Prostate gland (tissue), 2 donors: ENCODE measurements at regions not wholly inside any gene's neighbourhood (a gene's known extent, or its start where the extent isn't known, plus 50 kb on each side); places are given as distances from the start of the nearest gene placed in this dataset.

ENCODE experiments used
- DNase-seq: peaks from one replicate; pipeline ENCODE4 v3.0.0-alpha.2; 2019; ENCODE audit warnings: low spot score
- H3K27ac ChIP-seq, 2 donors: fragments of 200-600 bp; sonication (generic); 2 replicates each; pipeline ENCODE4 v1.5.1; 2017 to 2019
- H3K27me3 ChIP-seq: fragments of 200-600 bp; sonication (generic); replicated peaks from 2 replicates; pipeline ENCODE4 v1.5.1; 2019; ENCODE audit not compliant: insufficient read depth
- H3K36me3 ChIP-seq, 2 donors: fragments of 200-600 bp; sonication (generic); 1 replicate in 1 of 2; 2 replicates in 1 of 2; pipeline versions ENCODE4 v1.5.1 to v1.8.1; 2017 to 2019
- H3K4me1 ChIP-seq: fragments of 200-600 bp; sonication (generic); replicated peaks from 2 replicates; pipeline ENCODE4 v1.5.1; 2019
- H3K4me3 ChIP-seq, 2 donors: fragments of 200-600 bp; sonication (generic); 2 replicates each; pipeline ENCODE4 v1.5.1; 2017 to 2019
- H3K9me3 ChIP-seq: fragments of 200-600 bp; sonication (generic); 2 replicates; pipeline ENCODE4 v1.5.1; 2017
- POLR2A ChIP-seq: fragments of 450-650 bp; IDR thresholded peaks from one replicate; pipeline ENCODE4 v1.6.1; 2016; ENCODE audit warnings: antibody characterized with exemption, mild to moderate bottlenecking
- POLR2AphosphoS5 ChIP-seq: sonication (generic); formaldehyde crosslinking; IDR thresholded peaks from one replicate; pipeline ENCODE4 v1.6.1; 2017; ENCODE audit warnings: antibody characterized with exemption
- WGBS: methylation state at CpG from one replicate; pipeline ENCODE4 v1.1.5; 2018; 5-methylcytosine and 5-hydroxymethylcytosine counted together
- intact Hi-C: fragments of 100-400 bp; cut with DNase I; formaldehyde crosslinking; loops from one replicate; pipeline ENCODE4 v1.14.2; 2022
- TF ChIP-seq, protein P1 (sequence below), 4 experiments: fragments of 200-600 bp in 2 of 4; fragments of 450-650 bp in 2 of 4; sonication (generic) in 2 of 4; IDR thresholded peaks; 1 replicate in 3 of 4; 2 replicates in 1 of 4; pipeline ENCODE4 v1.5.1; 2016 to 2019; ENCODE audit warnings: antibody characterized with exemption in 4 of 4, mild to moderate bottlenecking in 2 of 4, moderate library complexity in 2 of 4

DNA sequence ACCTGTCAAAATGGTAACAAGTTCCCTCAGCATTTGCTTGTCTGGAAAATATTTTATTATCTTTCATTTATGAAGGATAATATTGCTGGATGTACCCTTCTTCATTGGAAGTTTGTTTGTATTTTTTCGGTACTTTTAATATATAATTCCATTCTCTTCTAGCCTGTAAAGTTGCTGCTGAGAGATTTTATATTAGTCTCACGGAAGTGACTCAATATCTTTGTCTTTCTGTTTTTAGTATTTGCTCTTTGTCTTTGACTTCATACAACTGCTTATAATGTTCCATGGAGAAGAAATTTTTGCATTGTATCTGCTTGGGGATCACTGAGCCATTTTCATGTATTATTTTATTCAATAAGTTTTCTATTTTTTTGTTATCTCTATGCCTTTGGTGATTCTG lies 1777.5 kb downstream of the BRINP3 start:
- no peaks in the 10 kb centered on the region for H3K36me3 ChIP-seq
- no peaks in the 10 kb centered on the region for H3K27me3 ChIP-seq
- intact Hi-C loops = no loop called here
- no peaks in the 10 kb centered on the region for H3K9me3 ChIP-seq
- DNase-seq = no peak
- no peak overlapping the region for H3K27ac ChIP-seq
- TF ChIP-seq, protein P1, sequence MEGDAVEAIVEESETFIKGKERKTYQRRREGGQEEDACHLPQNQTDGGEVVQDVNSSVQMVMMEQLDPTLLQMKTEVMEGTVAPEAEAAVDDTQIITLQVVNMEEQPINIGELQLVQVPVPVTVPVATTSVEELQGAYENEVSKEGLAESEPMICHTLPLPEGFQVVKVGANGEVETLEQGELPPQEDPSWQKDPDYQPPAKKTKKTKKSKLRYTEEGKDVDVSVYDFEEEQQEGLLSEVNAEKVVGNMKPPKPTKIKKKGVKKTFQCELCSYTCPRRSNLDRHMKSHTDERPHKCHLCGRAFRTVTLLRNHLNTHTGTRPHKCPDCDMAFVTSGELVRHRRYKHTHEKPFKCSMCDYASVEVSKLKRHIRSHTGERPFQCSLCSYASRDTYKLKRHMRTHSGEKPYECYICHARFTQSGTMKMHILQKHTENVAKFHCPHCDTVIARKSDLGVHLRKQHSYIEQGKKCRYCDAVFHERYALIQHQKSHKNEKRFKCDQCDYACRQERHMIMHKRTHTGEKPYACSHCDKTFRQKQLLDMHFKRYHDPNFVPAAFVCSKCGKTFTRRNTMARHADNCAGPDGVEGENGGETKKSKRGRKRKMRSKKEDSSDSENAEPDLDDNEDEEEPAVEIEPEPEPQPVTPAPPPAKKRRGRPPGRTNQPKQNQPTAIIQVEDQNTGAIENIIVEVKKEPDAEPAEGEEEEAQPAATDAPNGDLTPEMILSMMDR (IDR thresholded peaks at IDR 0.05) = no peak
- TF ChIP-seq POLR2A = no peak
- TF ChIP-seq POLR2AphosphoS5 = no peak
- no peak overlapping the region for H3K4me3 ChIP-seq
- no peaks in the 10 kb centered on the region for H3K4me1 ChIP-seq
- WGBS = 88% methylated on average over 2 of the region's 2 CpGs

- 36% methylated on average over 4 of the region's 4 CpGs for WGBS
- no peaks in the 10 kb centered on the region for H3K36me3 ChIP-seq
- no peaks in the 10 kb centered on the region for H3K27me3 ChIP-seq
- H3K4me1 ChIP-seq = no peaks in the 10 kb centered on the region
- no peaks in the 10 kb centered on the region for H3K9me3 ChIP-seq
- intact Hi-C loops = no loop called here
- no peak for DNase-seq
- no peak overlapping the region for H3K27ac ChIP-seq
- TF ChIP-seq, protein P1 (IDR thresholded peaks at IDR 0.05) = no peak
- no peak for TF ChIP-seq POLR2AphosphoS5
- TF ChIP-seq POLR2A = no peak
- H3K4me3 ChIP-seq = no peak overlapping the region
Measured at GRCh38 chr1:188706742-188707141, 1770.9 kb downstream of the BRINP3 start.

DNA sequence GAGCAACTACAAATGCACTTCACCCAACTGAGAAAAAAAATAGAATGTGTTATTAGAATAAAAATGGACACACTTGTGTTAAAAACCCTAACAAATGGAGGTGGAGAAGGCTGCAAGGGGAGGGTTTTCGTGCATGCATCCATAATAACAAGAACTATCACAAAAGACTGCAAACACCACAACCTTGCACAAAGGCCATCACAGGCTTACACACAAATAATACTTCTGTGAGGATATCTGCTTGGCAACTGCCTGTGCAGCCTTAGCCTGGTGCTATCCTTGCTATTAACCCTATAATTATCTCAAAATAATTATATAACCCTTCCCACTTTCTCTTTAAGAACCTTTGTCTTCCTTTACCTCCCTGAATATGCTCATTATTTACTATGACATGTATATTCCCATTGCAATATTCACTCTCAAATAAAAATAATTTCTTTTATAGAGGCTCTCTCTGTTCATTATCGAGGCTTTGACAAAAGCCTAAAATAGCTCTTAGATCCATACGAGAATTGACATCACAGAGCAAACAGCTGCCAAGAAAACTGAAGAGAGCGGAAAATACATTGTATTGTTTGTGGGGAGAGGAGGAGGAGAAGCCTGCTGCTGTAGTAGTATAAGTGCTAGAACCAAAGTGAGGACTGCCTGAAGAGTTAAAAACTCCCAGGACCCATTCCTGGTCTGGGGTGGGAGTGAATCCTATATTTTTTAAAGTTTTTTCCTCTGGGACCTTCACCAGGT lies 1768.7 kb downstream of the BRINP3 start:
- H3K27ac ChIP-seq = no peak overlapping the region
- intact Hi-C loops = no loop called here
- H3K36me3 ChIP-seq = no peaks in the 10 kb centered on the region
- no peak for DNase-seq
- no peaks in the 10 kb centered on the region for H3K27me3 ChIP-seq
- no peak overlapping the region for H3K4me3 ChIP-seq
- TF ChIP-seq, protein P1 (IDR thresholded peaks at IDR 0.05) = no peak
- no peak for TF ChIP-seq POLR2AphosphoS5
- TF ChIP-seq POLR2A = no peak
- WGBS = 68% methylated on average over 4 of the region's 4 CpGs
- no peaks in the 10 kb centered on the region for H3K4me1 ChIP-seq
- H3K9me3 ChIP-seq = no peaks in the 10 kb centered on the region

- no peaks in the 10 kb centered on the region for H3K27me3 ChIP-seq
- H3K4me1 ChIP-seq = no peaks in the 10 kb centered on the region
- no peak for DNase-seq
- no peaks in the 10 kb centered on the region for H3K36me3 ChIP-seq
- H3K4me3 ChIP-seq = no peak overlapping the region
- intact Hi-C loops = no loop called here
- H3K9me3 ChIP-seq = no peaks in the 10 kb centered on the region
- WGBS = 65% methylated on average over 1 of the region's 1 CpG
- TF ChIP-seq POLR2AphosphoS5 (no peak), POLR2A (no peak)
- TF ChIP-seq, protein P1 (IDR thresholded peaks at IDR 0.05) = no peak
- H3K27ac ChIP-seq = no peak overlapping the region
Measured at GRCh38 chr1:188715566-188715965, 1762.1 kb downstream of the BRINP3 start.

DNA sequence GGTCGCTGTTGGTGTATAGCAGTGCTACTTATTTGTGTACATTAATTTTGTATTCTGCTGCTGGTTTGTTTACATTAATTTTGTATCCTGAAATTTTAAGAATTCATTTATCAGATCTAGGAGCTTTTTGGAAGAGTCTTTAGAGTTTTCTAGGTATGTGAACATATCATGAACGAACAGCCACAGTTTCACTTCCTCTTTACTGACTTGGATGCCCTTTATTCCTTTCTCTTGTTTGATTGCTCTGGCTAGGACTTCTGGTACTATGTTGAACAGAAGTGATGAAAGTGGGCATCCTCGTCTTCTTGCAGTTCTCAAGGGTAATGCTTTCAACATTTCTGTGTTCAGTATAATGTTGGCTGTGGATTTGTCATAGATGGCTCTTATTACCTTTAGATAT lies 1757.9 kb downstream of the BRINP3 start:
- TF ChIP-seq, protein P1 (IDR thresholded peaks at IDR 0.05) = no peak
- no peak for TF ChIP-seq POLR2AphosphoS5
- no peak for TF ChIP-seq POLR2A
- intact Hi-C loops = no loop called here
- no peak for DNase-seq
- no peak overlapping the region for H3K4me3 ChIP-seq
- H3K4me1 ChIP-seq = no peaks in the 10 kb centered on the region
- no peaks in the 10 kb centered on the region for H3K27me3 ChIP-seq
- no peaks in the 10 kb centered on the region for H3K9me3 ChIP-seq
- H3K27ac ChIP-seq = no peak overlapping the region
- H3K36me3 ChIP-seq = no peaks in the 10 kb centered on the region
- WGBS = 75% methylated on average over 3 of the region's 3 CpGs
